HepG2 (cell line): ENCODE measurements at regions not wholly inside any gene's neighbourhood (a gene's known extent, or its start where the extent isn't known, plus 50 kb on each side); places are given as distances from the start of the nearest gene placed in this dataset.

Experiments used
- CHD4 ChIP-seq: fragments of 200-600 bp; sonication (generic); IDR thresholded peaks from 2 replicates; pipeline ENCODE4 v1.7.0; 2017; ENCODE audit warnings: mild to moderate bottlenecking, low read length, borderline replicate concordance
- FOSL2 ChIP-seq: sonication (generic); formaldehyde crosslinking; IDR thresholded peaks from 2 replicates; pipeline ENCODE4 v1.4.0; 2020; ENCODE audit warnings: missing genetic modification reagents
- FOXO1 ChIP-seq: sonication (generic); formaldehyde crosslinking; IDR thresholded peaks from 2 replicates; pipeline ENCODE4 v1.4.0; 2020; ENCODE audit warnings: missing genetic modification reagents
- HOXA3 ChIP-seq: sonication (generic); formaldehyde crosslinking; IDR thresholded peaks from 2 replicates; pipeline ENCODE4 v1.5.0; 2020; ENCODE audit warnings: missing genetic modification reagents
- SMAD3 ChIP-seq: sonication (generic); formaldehyde crosslinking; IDR thresholded peaks from 2 replicates; pipeline ENCODE4 v1.4.0; 2020; ENCODE audit warnings: missing genetic modification reagents
- SP140L ChIP-seq: sonication (generic); formaldehyde crosslinking; IDR thresholded peaks from 2 replicates; pipeline ENCODE4 v1.4.0; 2020; ENCODE audit warnings: missing genetic modification reagents, borderline replicate concordance
- STAG1 ChIP-seq: sonication (generic); formaldehyde crosslinking; IDR thresholded peaks from 2 replicates; pipeline ENCODE4 v1.4.0; 2020; ENCODE audit warnings: missing genetic modification reagents
- TBX3 ChIP-seq: fragments of 450-650 bp; IDR thresholded peaks from 2 replicates; pipeline ENCODE4 v1.6.1; 2017; ENCODE audit warnings: antibody characterized with exemption, mild to moderate bottlenecking, inconsistent platforms, borderline replicate concordance
- TGIF2 ChIP-seq: IDR thresholded peaks from 2 replicates; pipeline ENCODE4 v1.6.1; 2016; ENCODE audit warnings: control low read depth, missing compliant biosample characterization
- ZFP1 ChIP-seq: IDR thresholded peaks from 2 replicates; pipeline ENCODE4 v1.6.1; 2016
- ZNF12 ChIP-seq: sonication (generic); formaldehyde crosslinking; IDR thresholded peaks from 2 replicates; pipeline ENCODE4 v1.5.0; 2020; ENCODE audit warnings: missing genetic modification reagents
- ZNF24 ChIP-seq: fragments of 450-650 bp; IDR thresholded peaks from 2 replicates; pipeline ENCODE4 v1.6.1; 2017; ENCODE audit warnings: antibody characterized with exemption, mild to moderate bottlenecking
- ZNF30 ChIP-seq: sonication (generic); formaldehyde crosslinking; IDR thresholded peaks from 2 replicates; pipeline ENCODE4 v1.5.0; 2020; ENCODE audit warnings: mild to moderate bottlenecking, missing genetic modification reagents
- TF ChIP-seq, protein P1 (sequence below): sonication (generic); formaldehyde crosslinking; IDR thresholded peaks from 2 replicates; pipeline ENCODE4 v1.4.0; 2020; ENCODE audit warnings: missing genetic modification reagents, mild to moderate bottlenecking, borderline replicate concordance
- TF ChIP-seq, protein P2 (sequence below): sonication (generic); formaldehyde crosslinking; IDR thresholded peaks from 2 replicates; pipeline ENCODE4 v1.5.1; 2020; ENCODE audit warnings: mild to moderate bottlenecking, missing genetic modification reagents, borderline replicate concordance
- TF ChIP-seq, protein P3 (sequence below): IDR thresholded peaks from 2 replicates; pipeline ENCODE4 v1.6.1; 2016; ENCODE audit warnings: missing biosample characterization, missing genetic modification reagents, low read depth
- TF ChIP-seq, protein P4 (sequence below): sonication (generic); formaldehyde crosslinking; IDR thresholded peaks from 2 replicates; pipeline ENCODE4 v1.5.0; 2020; ENCODE audit warnings: mild to moderate bottlenecking, missing genetic modification reagents, borderline replicate concordance

DNA sequence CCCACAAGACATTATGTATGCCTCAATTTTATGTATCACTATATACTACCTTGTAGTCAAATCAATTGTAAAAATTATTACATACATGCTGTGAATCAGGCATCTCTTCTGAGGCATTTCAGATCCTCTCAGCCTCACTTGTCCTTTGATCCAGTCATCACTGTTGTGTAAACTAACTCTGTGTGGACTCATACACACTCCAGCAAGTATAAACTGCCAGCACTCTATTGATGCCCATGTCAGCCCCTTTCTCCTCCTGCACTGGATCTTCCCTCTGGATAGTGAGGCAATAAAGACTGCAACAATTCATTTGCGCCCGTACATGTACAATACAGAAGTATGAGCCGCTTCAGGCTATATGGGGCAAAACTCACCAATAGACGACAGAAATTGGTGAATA, 364.7 kb upstream of the TGFBR2 start (continued):
- TF ChIP-seq, protein P1, sequence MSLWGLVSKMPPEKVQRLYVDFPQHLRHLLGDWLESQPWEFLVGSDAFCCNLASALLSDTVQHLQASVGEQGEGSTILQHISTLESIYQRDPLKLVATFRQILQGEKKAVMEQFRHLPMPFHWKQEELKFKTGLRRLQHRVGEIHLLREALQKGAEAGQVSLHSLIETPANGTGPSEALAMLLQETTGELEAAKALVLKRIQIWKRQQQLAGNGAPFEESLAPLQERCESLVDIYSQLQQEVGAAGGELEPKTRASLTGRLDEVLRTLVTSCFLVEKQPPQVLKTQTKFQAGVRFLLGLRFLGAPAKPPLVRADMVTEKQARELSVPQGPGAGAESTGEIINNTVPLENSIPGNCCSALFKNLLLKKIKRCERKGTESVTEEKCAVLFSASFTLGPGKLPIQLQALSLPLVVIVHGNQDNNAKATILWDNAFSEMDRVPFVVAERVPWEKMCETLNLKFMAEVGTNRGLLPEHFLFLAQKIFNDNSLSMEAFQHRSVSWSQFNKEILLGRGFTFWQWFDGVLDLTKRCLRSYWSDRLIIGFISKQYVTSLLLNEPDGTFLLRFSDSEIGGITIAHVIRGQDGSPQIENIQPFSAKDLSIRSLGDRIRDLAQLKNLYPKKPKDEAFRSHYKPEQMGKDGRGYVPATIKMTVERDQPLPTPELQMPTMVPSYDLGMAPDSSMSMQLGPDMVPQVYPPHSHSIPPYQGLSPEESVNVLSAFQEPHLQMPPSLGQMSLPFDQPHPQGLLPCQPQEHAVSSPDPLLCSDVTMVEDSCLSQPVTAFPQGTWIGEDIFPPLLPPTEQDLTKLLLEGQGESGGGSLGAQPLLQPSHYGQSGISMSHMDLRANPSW, result no peak
- TF ChIP-seq, protein P2, sequence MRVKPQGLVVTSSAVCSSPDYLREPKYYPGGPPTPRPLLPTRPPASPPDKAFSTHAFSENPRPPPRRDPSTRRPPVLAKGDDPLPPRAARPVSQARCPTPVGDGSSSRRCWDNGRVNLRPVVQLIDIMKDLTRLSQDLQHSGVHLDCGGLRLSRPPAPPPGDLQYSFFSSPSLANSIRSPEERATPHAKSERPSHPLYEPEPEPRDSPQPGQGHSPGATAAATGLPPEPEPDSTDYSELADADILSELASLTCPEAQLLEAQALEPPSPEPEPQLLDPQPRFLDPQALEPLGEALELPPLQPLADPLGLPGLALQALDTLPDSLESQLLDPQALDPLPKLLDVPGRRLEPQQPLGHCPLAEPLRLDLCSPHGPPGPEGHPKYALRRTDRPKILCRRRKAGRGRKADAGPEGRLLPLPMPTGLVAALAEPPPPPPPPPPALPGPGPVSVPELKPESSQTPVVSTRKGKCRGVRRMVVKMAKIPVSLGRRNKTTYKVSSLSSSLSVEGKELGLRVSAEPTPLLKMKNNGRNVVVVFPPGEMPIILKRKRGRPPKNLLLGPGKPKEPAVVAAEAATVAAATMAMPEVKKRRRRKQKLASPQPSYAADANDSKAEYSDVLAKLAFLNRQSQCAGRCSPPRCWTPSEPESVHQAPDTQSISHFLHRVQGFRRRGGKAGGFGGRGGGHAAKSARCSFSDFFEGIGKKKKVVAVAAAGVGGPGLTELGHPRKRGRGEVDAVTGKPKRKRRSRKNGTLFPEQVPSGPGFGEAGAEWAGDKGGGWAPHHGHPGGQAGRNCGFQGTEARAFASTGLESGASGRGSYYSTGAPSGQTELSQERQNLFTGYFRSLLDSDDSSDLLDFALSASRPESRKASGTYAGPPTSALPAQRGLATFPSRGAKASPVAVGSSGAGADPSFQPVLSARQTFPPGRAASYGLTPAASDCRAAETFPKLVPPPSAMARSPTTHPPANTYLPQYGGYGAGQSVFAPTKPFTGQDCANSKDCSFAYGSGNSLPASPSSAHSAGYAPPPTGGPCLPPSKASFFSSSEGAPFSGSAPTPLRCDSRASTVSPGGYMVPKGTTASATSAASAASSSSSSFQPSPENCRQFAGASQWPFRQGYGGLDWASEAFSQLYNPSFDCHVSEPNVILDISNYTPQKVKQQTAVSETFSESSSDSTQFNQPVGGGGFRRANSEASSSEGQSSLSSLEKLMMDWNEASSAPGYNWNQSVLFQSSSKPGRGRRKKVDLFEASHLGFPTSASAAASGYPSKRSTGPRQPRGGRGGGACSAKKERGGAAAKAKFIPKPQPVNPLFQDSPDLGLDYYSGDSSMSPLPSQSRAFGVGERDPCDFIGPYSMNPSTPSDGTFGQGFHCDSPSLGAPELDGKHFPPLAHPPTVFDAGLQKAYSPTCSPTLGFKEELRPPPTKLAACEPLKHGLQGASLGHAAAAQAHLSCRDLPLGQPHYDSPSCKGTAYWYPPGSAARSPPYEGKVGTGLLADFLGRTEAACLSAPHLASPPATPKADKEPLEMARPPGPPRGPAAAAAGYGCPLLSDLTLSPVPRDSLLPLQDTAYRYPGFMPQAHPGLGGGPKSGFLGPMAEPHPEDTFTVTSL (CRISPR knock-in tag), result peak; percentile 78; the same call in 1 of the 2 replicates
- TF ChIP-seq HOXA3 (CRISPR knock-in tag) (no peak), TGIF2 (CRISPR knock-in tag) (no peak), FOSL2 (CRISPR knock-in tag) (peak; percentile 86), ZNF30 (CRISPR knock-in tag) (no peak), ZNF24 (0 out of 2 replicates have a peak, but pooled peaks have one; percentile 20), SMAD3 (CRISPR knock-in tag) (no peak), ZNF12 (CRISPR knock-in tag) (peak; percentile 97), TBX3 (0 out of 2 replicates have a peak, but pooled peaks have one; percentile 51), ZFP1 (no peak), CHD4 (peak; percentile 7; the same call in 1 of the 2 replicates), STAG1 (peak; percentile 12; the same call in 1 of the 2 replicates), SP140L (CRISPR knock-in tag) (no peak), FOXO1 (peak; percentile 32; the same call in 1 of the 2 replicates)
- TF ChIP-seq, protein P3, sequence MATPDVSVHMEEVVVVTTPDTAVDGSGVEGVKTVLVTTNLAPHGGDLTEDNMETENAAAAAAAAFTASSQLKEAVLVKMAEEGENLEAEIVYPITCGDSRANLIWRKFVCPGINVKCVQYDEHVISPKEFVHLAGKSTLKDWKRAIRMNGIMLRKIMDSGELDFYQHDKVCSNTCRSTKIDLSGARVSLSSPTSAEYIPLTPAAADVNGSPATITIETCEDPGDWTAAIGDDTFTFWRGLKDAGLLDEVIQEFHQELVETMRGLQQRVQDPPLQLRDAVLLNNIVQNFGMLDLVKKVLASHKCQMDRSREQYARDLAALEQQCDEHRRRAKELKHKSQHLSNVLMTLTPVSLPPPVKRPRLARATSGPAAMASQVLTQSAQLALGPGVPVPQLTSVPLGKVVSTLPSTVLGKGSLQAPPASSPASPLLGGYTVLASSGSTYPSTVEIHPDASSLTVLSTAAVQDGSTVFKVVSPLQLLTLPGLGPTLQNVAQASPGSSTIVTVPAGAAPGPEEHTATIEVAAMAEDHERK, result no peak
- TF ChIP-seq, protein P4, sequence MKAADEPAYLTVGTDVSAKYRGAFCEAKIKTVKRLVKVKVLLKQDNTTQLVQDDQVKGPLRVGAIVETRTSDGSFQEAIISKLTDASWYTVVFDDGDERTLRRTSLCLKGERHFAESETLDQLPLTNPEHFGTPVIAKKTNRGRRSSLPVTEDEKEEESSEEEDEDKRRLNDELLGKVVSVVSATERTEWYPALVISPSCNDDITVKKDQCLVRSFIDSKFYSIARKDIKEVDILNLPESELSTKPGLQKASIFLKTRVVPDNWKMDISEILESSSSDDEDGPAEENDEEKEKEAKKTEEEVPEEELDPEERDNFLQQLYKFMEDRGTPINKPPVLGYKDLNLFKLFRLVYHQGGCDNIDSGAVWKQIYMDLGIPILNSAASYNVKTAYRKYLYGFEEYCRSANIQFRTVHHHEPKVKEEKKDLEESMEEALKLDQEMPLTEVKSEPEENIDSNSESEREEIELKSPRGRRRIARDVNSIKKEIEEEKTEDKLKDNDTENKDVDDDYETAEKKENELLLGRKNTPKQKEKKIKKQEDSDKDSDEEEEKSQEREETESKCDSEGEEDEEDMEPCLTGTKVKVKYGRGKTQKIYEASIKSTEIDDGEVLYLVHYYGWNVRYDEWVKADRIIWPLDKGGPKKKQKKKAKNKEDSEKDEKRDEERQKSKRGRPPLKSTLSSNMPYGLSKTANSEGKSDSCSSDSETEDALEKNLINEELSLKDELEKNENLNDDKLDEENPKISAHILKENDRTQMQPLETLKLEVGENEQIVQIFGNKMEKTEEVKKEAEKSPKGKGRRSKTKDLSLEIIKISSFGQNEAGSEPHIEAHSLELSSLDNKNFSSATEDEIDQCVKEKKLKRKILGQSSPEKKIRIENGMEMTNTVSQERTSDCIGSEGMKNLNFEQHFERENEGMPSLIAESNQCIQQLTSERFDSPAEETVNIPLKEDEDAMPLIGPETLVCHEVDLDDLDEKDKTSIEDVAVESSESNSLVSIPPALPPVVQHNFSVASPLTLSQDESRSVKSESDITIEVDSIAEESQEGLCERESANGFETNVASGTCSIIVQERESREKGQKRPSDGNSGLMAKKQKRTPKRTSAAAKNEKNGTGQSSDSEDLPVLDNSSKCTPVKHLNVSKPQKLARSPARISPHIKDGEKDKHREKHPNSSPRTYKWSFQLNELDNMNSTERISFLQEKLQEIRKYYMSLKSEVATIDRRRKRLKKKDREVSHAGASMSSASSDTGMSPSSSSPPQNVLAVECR (CRISPR knock-in tag), result peak; percentile 25; the same call in 1 of the 2 replicates
